ENCODE measurements at regions not wholly inside any gene's neighbourhood (a gene's known extent, or its start where the extent isn't known, plus 50 kb on each side); places are given as distances from the start of the nearest gene placed in this dataset.
A peak's percentile ranks its signal among the peaks of the same experiment; 100 is the strongest.

- no peak overlapping the region for H3K4me3 ChIP-seq (ENCODE audit: low read depth, low read length)
- no peak for TF ChIP-seq CTCF (IDR thresholded peaks at IDR 0.05; ENCODE audit: insufficient read depth, low read depth, low read length)
- DNase-seq (ENCODE audit: low read depth), result peak; percentile 27
Observed at GRCh38 chr4:126071346-126072333, 756.9 kb downstream of the FAT4 start.

- no peak for DNase-seq (ENCODE audit: low read depth)
- no peak for TF ChIP-seq CTCF (IDR thresholded peaks at IDR 0.05; ENCODE audit: insufficient read depth, low read depth, low read length)
- no peak overlapping the region for H3K4me3 ChIP-seq (ENCODE audit: low read depth, low read length)
Observed at GRCh38 chr4:126081336-126081735, 766.6 kb downstream of the FAT4 start.

- DNase-seq (ENCODE audit: low read depth), result no peak
- H3K4me3 ChIP-seq (ENCODE audit: low read depth, low read length), result no peak overlapping the region
- TF ChIP-seq CTCF (IDR thresholded peaks at IDR 0.05; ENCODE audit: insufficient read depth, low read depth, low read length), result no peak
Observed at GRCh38 chr4:126086041-126086440, 771.3 kb downstream of the FAT4 start.

GRCh38 chr4:126087101-126087500, 772.3 kb downstream of the FAT4 start:
- no peak for DNase-seq (ENCODE audit: low read depth)
- TF ChIP-seq CTCF (IDR thresholded peaks at IDR 0.05; ENCODE audit: insufficient read depth, low read depth, low read length), result no peak
- no peak overlapping the region for H3K4me3 ChIP-seq (ENCODE audit: low read depth, low read length)

GRCh38 chr4:126097155-126097799, 782.5 kb downstream of the FAT4 start:
- H3K4me3 ChIP-seq (ENCODE audit: low read depth, low read length), result no peak overlapping the region
- DNase-seq (ENCODE audit: low read depth), result no peak
- TF ChIP-seq CTCF (IDR thresholded peaks at IDR 0.05; ENCODE audit: insufficient read depth, low read depth, low read length), result no peak

GRCh38 chr4:126106658-126107057, 791.9 kb downstream of the FAT4 start:
- peak; percentile 11 for TF ChIP-seq CTCF (IDR thresholded peaks at IDR 0.05; ENCODE audit: insufficient read depth, low read depth, low read length)
- no peak overlapping the region for H3K4me3 ChIP-seq (ENCODE audit: low read depth, low read length)
- DNase-seq (ENCODE audit: low read depth), result no peak

Measured in fibroblast of villous mesenchyme (primary cell).